Spinal cord (tissue), 9 donors: ENCODE measurements at regions not wholly inside any gene's neighbourhood (a gene's known extent, or its start where the extent isn't known, plus 50 kb on each side); places are given as distances from the start of the nearest gene placed in this dataset.
"Not testable (repeated sequence)": the region's sequence is repeated elsewhere in the genome, so short reads cannot be mapped to it uniquely, and the experiment has no call there.

Experiments used
- DNase-seq, 6 donors: peaks; one replicate each; pipeline versions ENCODE4 v3.0.0 to v3.0.0-alpha.2; 2013 to 2015; ENCODE audit warnings: low spot score in 6 of 6, low read depth in 4 of 6
- H3K27ac ChIP-seq: one replicate; pipeline ENCODE4 v1.5.1; 2013; ENCODE audit warnings: low read depth, low read length, control low read depth
- H3K27me3 ChIP-seq: one replicate; pipeline ENCODE4 v1.6.1; 2013; ENCODE audit warnings: low read length; ENCODE audit not compliant: control insufficient read depth, insufficient read depth
- H3K36me3 ChIP-seq: one replicate; pipeline ENCODE4 v1.6.1; 2013; ENCODE audit warnings: low read length; ENCODE audit not compliant: control insufficient read depth, insufficient read depth
- H3K4me1 ChIP-seq: one replicate; pipeline ENCODE4 v1.6.1; 2013; ENCODE audit warnings: low read length; ENCODE audit not compliant: control insufficient read depth, insufficient read depth
- H3K4me3 ChIP-seq: one replicate; pipeline ENCODE4 v1.5.1; 2013; ENCODE audit warnings: low read depth, low read length, control low read depth
- H3K9me3 ChIP-seq: one replicate; pipeline ENCODE4 v1.6.1; 2013; ENCODE audit warnings: low read length; ENCODE audit not compliant: control insufficient read depth, insufficient read depth
- WGBS: methylation state at CpG from one replicate; pipeline ENCODE4 v1.1.5; 2013; ENCODE audit warnings: missing lambda C conversion rate; ENCODE audit not compliant: insufficient coverage; 5-methylcytosine and 5-hydroxymethylcytosine counted together
- donor health status: healthy.

- H3K36me3 ChIP-seq: no peaks in the 10 kb centered on the region
- H3K9me3 ChIP-seq: no peaks in the 10 kb centered on the region
- H3K27ac ChIP-seq: no peak overlapping the region
- H3K4me3 ChIP-seq: no peak overlapping the region
- no peaks in the 10 kb centered on the region for H3K4me1 ChIP-seq
- H3K27me3 ChIP-seq: no peaks in the 10 kb centered on the region
- DNase-seq: no peak
Observed at GRCh38 chr17:71580220-71580619, 540.6 kb upstream of the SOX9 start.

GRCh38 chr17:71585540-71585939 is 535.3 kb upstream of the SOX9 start:
- Histone ChIP-seq H3K9me3 (no peaks in the 10 kb centered on the region), H3K4me1 (no peaks in the 10 kb centered on the region), H3K27me3 (no peaks in the 10 kb centered on the region), H3K36me3 (no peaks in the 10 kb centered on the region), H3K4me3 (no peak overlapping the region), H3K27ac (no peak overlapping the region)
- DNase-seq: no peak
- WGBS: no CpG with 5 or more reads among the region's 3 CpGs

GRCh38 chr17:71592431-71592830 is 528.4 kb upstream of the SOX9 start:
- Histone ChIP-seq H3K9me3 (no peaks in the 10 kb centered on the region), H3K4me3 (no peak overlapping the region), H3K36me3 (no peaks in the 10 kb centered on the region), H3K27me3 (no peaks in the 10 kb centered on the region), H3K27ac (no peak overlapping the region), H3K4me1 (no peaks in the 10 kb centered on the region)
- no peak for DNase-seq

GRCh38 chr17:71593078-71593477 is 527.7 kb upstream of the SOX9 start:
- DNase-seq: no peak
- Histone ChIP-seq H3K4me1 (no peaks in the 10 kb centered on the region), H3K36me3 (no peaks in the 10 kb centered on the region), H3K27me3 (no peaks in the 10 kb centered on the region), H3K9me3 (no peaks in the 10 kb centered on the region), H3K4me3 (no peak overlapping the region), H3K27ac (no peak overlapping the region)
- 100% methylated on average over 1 of the region's 1 CpG for WGBS

- H3K36me3 ChIP-seq, H3K9me3 ChIP-seq, H3K27ac ChIP-seq, H3K4me1 ChIP-seq, H3K27me3 ChIP-seq, H3K4me3 ChIP-seq, DNase-seq: not testable (repeated sequence)
- no CpG with 5 or more reads among the region's 1 CpG for WGBS
Observed at GRCh38 chr17:71599583-71599982, 521.2 kb upstream of the SOX9 start.

- H3K27me3 ChIP-seq: no peaks in the 10 kb centered on the region
- H3K36me3 ChIP-seq: no peaks in the 10 kb centered on the region
- no peak overlapping the region for H3K4me3 ChIP-seq
- no peak overlapping the region for H3K27ac ChIP-seq
- DNase-seq: peak in 1 of 6 donors; percentile 45
- no peaks in the 10 kb centered on the region for H3K4me1 ChIP-seq
- no CpG with 5 or more reads among the region's 8 CpGs for WGBS
- no peaks in the 10 kb centered on the region for H3K9me3 ChIP-seq
Observed at GRCh38 chr17:71600137-71600789, 520.6 kb upstream of the SOX9 start.

- Histone ChIP-seq H3K27me3 (no peaks in the 10 kb centered on the region), H3K4me1 (no peaks in the 10 kb centered on the region), H3K27ac (no peak overlapping the region), H3K4me3 (no peak overlapping the region), H3K9me3 (no peaks in the 10 kb centered on the region), H3K36me3 (no peaks in the 10 kb centered on the region)
- no peak for DNase-seq
- 83% methylated on average over 1 of the region's 4 CpGs for WGBS
Observed at GRCh38 chr17:71601894-71602504, 518.8 kb upstream of the SOX9 start.

- Histone ChIP-seq H3K27me3 (no peaks in the 10 kb centered on the region), H3K9me3 (no peaks in the 10 kb centered on the region), H3K36me3 (no peaks in the 10 kb centered on the region), H3K27ac (no peak overlapping the region), H3K4me3 (no peak overlapping the region), H3K4me1 (no peaks in the 10 kb centered on the region)
- DNase-seq: no peak
Observed at GRCh38 chr17:71613996-71614395, 506.8 kb upstream of the SOX9 start.

- no CpG with 5 or more reads among the region's 4 CpGs for WGBS
- Histone ChIP-seq H3K27ac (no peak overlapping the region), H3K9me3 (no peaks in the 10 kb centered on the region), H3K27me3 (no peaks in the 10 kb centered on the region), H3K36me3 (no peaks in the 10 kb centered on the region), H3K4me3 (no peak overlapping the region), H3K4me1 (no peaks in the 10 kb centered on the region)
- no peak for DNase-seq
Observed at GRCh38 chr17:71615820-71616219, 505.0 kb upstream of the SOX9 start.

GRCh38 chr17:71617767-71618166 is 503.1 kb upstream of the SOX9 start:
- not testable (repeated sequence) for H3K9me3 ChIP-seq, H3K4me1 ChIP-seq, H3K4me3 ChIP-seq, H3K27ac ChIP-seq, DNase-seq, H3K36me3 ChIP-seq, H3K27me3 ChIP-seq
